Pons (tissue), 1 donor: ENCODE measurements at regions not wholly inside any gene's neighbourhood (a gene's known extent, or its start where the extent isn't known, plus 50 kb on each side); places are given as distances from the start of the nearest gene placed in this dataset.
"Not testable (repeated sequence)": the region's sequence is repeated elsewhere in the genome, so short reads cannot be mapped to it uniquely, and the experiment has no call there.

Source experiments
- DNase-seq: peaks from one replicate; pipeline ENCODE4 v3.0.0-alpha.2; 2016; ENCODE audit warnings: low spot score

- no peak for DNase-seq
These were observed 81.9 kb downstream of the TMEM18 start for GRCh38 chr2:595141-595815.

- no peak for DNase-seq
These were observed 82.8 kb downstream of the TMEM18 start for GRCh38 chr2:594297-594949.

GRCh38 chr2:593356-594026 lies 83.7 kb downstream of the TMEM18 start:
- no peak for DNase-seq

GRCh38 chr2:592737-593136 lies 84.5 kb downstream of the TMEM18 start:
- no peak for DNase-seq

GRCh38 chr2:590214-591175 lies 86.7 kb downstream of the TMEM18 start:
- DNase-seq = no peak

- DNase-seq = no peak
These were observed 87.7 kb downstream of the TMEM18 start for GRCh38 chr2:589281-590130.

- no peak for DNase-seq
These were observed 89.0 kb downstream of the TMEM18 start for GRCh38 chr2:588074-588645.

GRCh38 chr2:587087-587960 lies 89.9 kb downstream of the TMEM18 start:
- no peak for DNase-seq

GRCh38 chr2:586641-587076 lies 90.5 kb downstream of the TMEM18 start:
- DNase-seq = peak; percentile 60

- DNase-seq = no peak
These were observed 92.1 kb downstream of the TMEM18 start for GRCh38 chr2:584863-585823.

- no peak for DNase-seq
These were observed 93.5 kb downstream of the TMEM18 start for GRCh38 chr2:583666-584065.

GRCh38 chr2:582792-583528 lies 94.2 kb downstream of the TMEM18 start:
- DNase-seq = no peak

GRCh38 chr2:582289-582688 lies 94.9 kb downstream of the TMEM18 start:
- not testable (repeated sequence) for DNase-seq

GRCh38 chr2:579961-580360 lies 97.2 kb downstream of the TMEM18 start:
- DNase-seq = no peak

- DNase-seq = no peak
These were observed 97.8 kb downstream of the TMEM18 start for GRCh38 chr2:579351-579886.

- no peak for DNase-seq
These were observed 100.9 kb downstream of the TMEM18 start for GRCh38 chr2:576292-576691.

- DNase-seq = no peak
These were observed 101.4 kb downstream of the TMEM18 start for GRCh38 chr2:575727-576236.
